ENCODE measurements at regions not wholly inside any gene's neighbourhood (a gene's known extent, or its start where the extent isn't known, plus 50 kb on each side); places are given as distances from the start of the nearest gene placed in this dataset.

DNA sequence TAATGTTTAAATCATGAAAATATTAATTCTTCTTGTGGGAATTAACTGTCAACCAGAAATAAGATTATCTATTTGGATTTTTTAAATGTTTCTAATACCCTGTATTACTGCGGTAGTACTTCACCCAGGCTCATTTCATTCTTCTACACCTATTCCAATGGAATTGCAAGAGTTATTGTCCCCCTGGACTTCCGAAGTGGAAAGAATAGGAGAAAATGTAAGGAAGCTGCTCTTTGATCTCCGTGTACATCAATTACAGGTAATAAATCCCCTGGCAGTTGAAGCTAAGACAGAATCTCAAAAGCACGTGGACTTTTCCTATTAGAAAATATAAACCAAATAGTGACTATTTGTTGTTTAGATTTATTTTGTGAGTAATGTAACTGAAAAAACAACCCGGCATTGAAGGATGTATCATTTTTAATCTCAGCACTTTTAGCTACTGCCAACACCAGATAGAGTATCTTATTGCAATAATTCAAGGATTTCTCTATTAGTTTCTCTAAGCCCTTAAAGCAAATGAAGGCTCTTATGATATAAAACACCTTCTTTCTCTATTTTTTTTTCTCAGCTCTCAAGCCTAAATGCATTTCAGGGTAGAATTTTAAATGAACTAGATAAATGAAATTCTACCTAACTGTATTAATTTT is 77.3 kb downstream of the MZT1 start:
- DNase-seq (no peak), ATAC-seq (no peak)
- H3K36me3 ChIP-seq (ENCODE audit: low read depth), result no peaks in the 10 kb centered on the region
- no peak overlapping the region for H3K4me3 ChIP-seq
- no peaks in the 10 kb centered on the region for H3K9me3 ChIP-seq
- TF ChIP-seq, protein P1, sequence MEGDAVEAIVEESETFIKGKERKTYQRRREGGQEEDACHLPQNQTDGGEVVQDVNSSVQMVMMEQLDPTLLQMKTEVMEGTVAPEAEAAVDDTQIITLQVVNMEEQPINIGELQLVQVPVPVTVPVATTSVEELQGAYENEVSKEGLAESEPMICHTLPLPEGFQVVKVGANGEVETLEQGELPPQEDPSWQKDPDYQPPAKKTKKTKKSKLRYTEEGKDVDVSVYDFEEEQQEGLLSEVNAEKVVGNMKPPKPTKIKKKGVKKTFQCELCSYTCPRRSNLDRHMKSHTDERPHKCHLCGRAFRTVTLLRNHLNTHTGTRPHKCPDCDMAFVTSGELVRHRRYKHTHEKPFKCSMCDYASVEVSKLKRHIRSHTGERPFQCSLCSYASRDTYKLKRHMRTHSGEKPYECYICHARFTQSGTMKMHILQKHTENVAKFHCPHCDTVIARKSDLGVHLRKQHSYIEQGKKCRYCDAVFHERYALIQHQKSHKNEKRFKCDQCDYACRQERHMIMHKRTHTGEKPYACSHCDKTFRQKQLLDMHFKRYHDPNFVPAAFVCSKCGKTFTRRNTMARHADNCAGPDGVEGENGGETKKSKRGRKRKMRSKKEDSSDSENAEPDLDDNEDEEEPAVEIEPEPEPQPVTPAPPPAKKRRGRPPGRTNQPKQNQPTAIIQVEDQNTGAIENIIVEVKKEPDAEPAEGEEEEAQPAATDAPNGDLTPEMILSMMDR (IDR thresholded peaks at IDR 0.05), result no peak
- no peaks in the 10 kb centered on the region for H3K4me1 ChIP-seq (ENCODE audit: low read depth)
- intact Hi-C loops (cut with DNase I, micrococcal nuclease), result no loop called here

DNA sequence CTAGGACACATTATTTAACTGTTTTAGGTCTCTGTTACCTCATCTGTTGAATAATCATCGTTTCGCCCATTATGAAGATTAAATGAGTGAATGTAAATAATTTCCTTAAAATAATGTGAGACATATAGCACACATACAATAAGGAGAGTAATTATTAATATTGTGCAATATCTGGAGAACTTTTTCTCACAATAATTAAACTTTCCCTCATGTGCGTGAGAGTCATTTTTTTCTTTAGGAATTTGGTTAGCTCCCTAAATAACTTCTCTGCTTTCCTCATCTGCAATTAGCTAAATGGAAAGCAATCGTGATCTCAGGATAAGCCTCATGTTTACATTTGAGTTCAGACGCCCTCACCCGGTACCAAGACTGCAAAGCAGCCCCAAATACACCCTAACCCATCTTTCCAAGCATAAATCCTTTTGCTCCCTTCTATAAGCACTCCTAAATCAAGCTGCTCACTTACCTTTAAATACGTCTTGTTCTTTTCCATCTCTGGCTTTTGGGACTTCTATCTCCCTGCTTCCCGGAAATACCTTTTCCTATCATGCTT is 78.8 kb downstream of the MZT1 start:
- Histone ChIP-seq H3K4me1 (ENCODE audit: low read depth) (no peaks in the 10 kb centered on the region), H3K9me3 (no peaks in the 10 kb centered on the region), H3K4me3 (no peak overlapping the region), H3K36me3 (ENCODE audit: low read depth) (no peaks in the 10 kb centered on the region)
- ATAC-seq (no peak), DNase-seq (no peak)
- TF ChIP-seq, protein P1 (IDR thresholded peaks at IDR 0.05), result no peak
- intact Hi-C loops (cut with DNase I, micrococcal nuclease), result no loop called here

- ATAC-seq, result no peak
- no peak for DNase-seq
- Histone ChIP-seq H3K9me3 (no peaks in the 10 kb centered on the region), H3K4me3 (no peak overlapping the region), H3K4me1 (ENCODE audit: low read depth) (peaks cover 3% of the 10 kb centered on the region), H3K36me3 (ENCODE audit: low read depth) (no peaks in the 10 kb centered on the region)
- intact Hi-C loops (cut with DNase I, micrococcal nuclease), result no loop called here
- TF ChIP-seq, protein P1 (IDR thresholded peaks at IDR 0.05), result no peak
Measured at GRCh38 chr13:72647422-72647821, 80.0 kb downstream of the MZT1 start.

GRCh38 chr13:72645521-72645920 is 81.9 kb downstream of the MZT1 start:
- no peak for DNase-seq
- no peak for ATAC-seq
- intact Hi-C loops (cut with DNase I, micrococcal nuclease), result no loop called here

DNA sequence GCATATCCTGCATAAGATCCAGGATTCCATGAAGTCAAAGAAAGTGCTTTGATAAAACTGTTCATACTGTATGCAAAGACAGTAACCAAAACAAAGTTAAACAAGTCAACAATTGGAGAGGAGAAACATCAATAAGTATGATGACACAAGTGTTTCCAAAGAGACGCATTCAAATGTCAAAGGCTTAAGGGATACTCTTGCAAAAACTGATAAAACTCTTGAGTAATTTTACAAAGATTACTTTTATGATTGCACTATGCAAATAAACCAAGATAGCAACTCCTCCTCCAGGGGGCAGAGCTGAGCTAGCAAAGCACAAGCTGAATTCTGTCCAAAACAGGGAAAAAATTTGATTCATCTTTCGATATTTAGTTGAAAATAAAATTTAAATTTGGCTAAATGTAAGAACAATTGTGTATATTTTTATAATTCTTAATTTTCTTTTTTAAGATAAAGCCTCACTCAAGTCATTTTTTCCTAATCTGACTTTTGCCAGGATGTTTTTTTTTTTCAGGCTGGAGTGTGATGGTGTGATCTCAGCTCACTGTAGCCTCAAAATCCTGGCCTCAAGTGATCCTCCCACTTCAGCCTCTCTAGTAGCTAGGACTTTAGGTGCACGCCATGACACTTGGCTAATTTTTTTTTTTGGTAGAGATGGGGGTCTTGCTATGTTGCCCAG is 84.0 kb downstream of the MZT1 start:
- DNase-seq (peak in 2 of 3 donors; percentile 50 to 91), ATAC-seq (peak; percentile 56)
- no peaks in the 10 kb centered on the region for H3K36me3 ChIP-seq (ENCODE audit: low read depth)
- intact Hi-C loops (cut with DNase I, micrococcal nuclease), result no loop called here
- peaks cover 3% of the 10 kb centered on the region for H3K4me1 ChIP-seq (ENCODE audit: low read depth)
- TF ChIP-seq, protein P1 (IDR thresholded peaks at IDR 0.05), result peak; percentile 38
- H3K4me3 ChIP-seq, result no peak overlapping the region
- no peaks in the 10 kb centered on the region for H3K9me3 ChIP-seq

More at GRCh38 chr13:72645521-72645920, 81.9 kb downstream of the MZT1 start:
- Histone ChIP-seq H3K36me3 (ENCODE audit: low read depth) (no peaks in the 10 kb centered on the region), H3K4me1 (ENCODE audit: low read depth) (peaks cover 3% of the 10 kb centered on the region), H3K4me3 (no peak overlapping the region), H3K9me3 (no peaks in the 10 kb centered on the region)
- TF ChIP-seq, protein P1 (IDR thresholded peaks at IDR 0.05), result no peak

Data from mucosa of descending colon (tissue), 3 donors.